GM23338 (cell line): ENCODE measurements at regions not wholly inside any gene's neighbourhood (a gene's known extent, or its start where the extent isn't known, plus 50 kb on each side); places are given as distances from the start of the nearest gene placed in this dataset.

Source experiments
- ATAC-seq: fragments of 200-7000 bp; cut with Tn5 transposase; 3 replicates; pipeline ENCODE4 v1.9.1; 2020
- DNase-seq: peaks from one replicate; pipeline ENCODE4 v3.0.0-alpha.2; 2015; ENCODE audit warnings: low spot score
- H2AFZ ChIP-seq: fragments of 200-600 bp; sonication (generic); 2 replicates; pipeline ENCODE4 v1.8.0; 2016; ENCODE audit warnings: antibody characterized with exemption, mild to moderate bottlenecking, moderate library complexity
- H3F3A ChIP-seq: fragments of 200-600 bp; sonication (generic); replicated peaks from 2 replicates; pipeline ENCODE4 v1.8.0; 2017; ENCODE audit warnings: antibody characterized with exemption, mixed run types, low read depth
- H3K27ac ChIP-seq: fragments of 200-600 bp; sonication (generic); 2 replicates; pipeline ENCODE4 v1.6.1; 2016; ENCODE audit warnings: low read depth
- H3K27me3 ChIP-seq: fragments of 200-600 bp; sonication (generic); 2 replicates; pipeline ENCODE4 v1.8.0; 2016; ENCODE audit warnings: mild to moderate bottlenecking, mixed run types, moderate library complexity; ENCODE audit not compliant: insufficient read depth
- H3K36me3 ChIP-seq: fragments of 200-600 bp; sonication (generic); 2 replicates; pipeline ENCODE4 v1.8.0; 2016; ENCODE audit warnings: mild to moderate bottlenecking; ENCODE audit not compliant: insufficient read depth
- H3K4me1 ChIP-seq: fragments of 200-600 bp; sonication (generic); 2 replicates; pipeline ENCODE4 v1.8.0; 2016; ENCODE audit warnings: mild to moderate bottlenecking, moderate library complexity; ENCODE audit not compliant: insufficient read depth
- H3K4me2 ChIP-seq: fragments of 200-600 bp; sonication (generic); 2 replicates; pipeline ENCODE4 v1.7.1; 2017; ENCODE audit warnings: mixed run types
- H3K4me3 ChIP-seq: fragments of 200-600 bp; sonication (generic); 2 replicates; pipeline ENCODE4 v1.6.1; 2016; ENCODE audit warnings: mixed run types
- H3K79me2 ChIP-seq: fragments of 200-600 bp; sonication (generic); replicated peaks from 2 replicates; pipeline ENCODE4 v1.8.0; 2017; ENCODE audit warnings: mild to moderate bottlenecking; ENCODE audit not compliant: insufficient read depth
- H3K9me2 ChIP-seq: fragments of 200-600 bp; sonication (generic); 2 replicates; pipeline ENCODE4 v1.8.0; 2017; ENCODE audit not compliant: insufficient read depth
- H4K20me1 ChIP-seq: fragments of 200-600 bp; sonication (generic); replicated peaks from 2 replicates; pipeline ENCODE4 v1.8.0; 2017; ENCODE audit warnings: mild to moderate bottlenecking; ENCODE audit not compliant: insufficient read depth
- H3K27ac Mint-ChIP-seq: 2 replicates; pipeline ENCODE4 v1.8.0; 2020; ENCODE audit warnings: inconsistent platforms, mild to moderate bottlenecking, moderate library complexity, mixed read lengths
- H3K27me3 Mint-ChIP-seq: 3 replicates; pipeline ENCODE4 v1.8.0; 2022; ENCODE audit warnings: low read depth, mild to moderate bottlenecking, moderate library complexity, mixed read lengths, inconsistent platforms; ENCODE audit not compliant: insufficient read depth, poor library complexity
- H3K36me3 Mint-ChIP-seq: 3 replicates; pipeline ENCODE4 v1.8.0; 2021; ENCODE audit warnings: low read depth, mild to moderate bottlenecking, inconsistent platforms, moderate library complexity, mixed read lengths
- H3K4me1 Mint-ChIP-seq: 3 replicates; pipeline ENCODE4 v1.8.0; 2020; ENCODE audit warnings: mild to moderate bottlenecking, inconsistent platforms, mixed read lengths
- H3K4me3 Mint-ChIP-seq: 3 replicates; pipeline ENCODE4 v1.8.0; 2021; ENCODE audit warnings: moderate library complexity, mild to moderate bottlenecking, inconsistent platforms, mixed read lengths
- H3K9me3 Mint-ChIP-seq: 3 replicates; pipeline ENCODE4 v1.8.0; 2020; ENCODE audit warnings: moderate library complexity, mild to moderate bottlenecking, inconsistent platforms, mixed read lengths
- CREB1 ChIP-seq: fragments of 250-450 bp; sonication (Bioruptor Pico); IDR thresholded peaks from 2 replicates; pipeline ENCODE4 v1.5.0; 2020; ENCODE audit warnings: low read depth, mild to moderate bottlenecking, moderate library complexity
- EZH2 ChIP-seq: fragments of 200-600 bp; sonication (generic); IDR thresholded peaks from one replicate; pipeline ENCODE4 v1.8.0; 2017; ENCODE audit warnings: antibody characterized with exemption, mild to moderate bottlenecking, low read depth; ENCODE audit not compliant: unreplicated experiment
- JUNB ChIP-seq: IDR thresholded peaks from one replicate; pipeline ENCODE4 v1.6.1; 2016; ENCODE audit warnings: antibody characterized with exemption; ENCODE audit not compliant: unreplicated experiment
- NANOG ChIP-seq: IDR thresholded peaks from 2 replicates; pipeline ENCODE4 v1.6.1; 2016; ENCODE audit warnings: antibody characterized with exemption, borderline replicate concordance
- POLR2AphosphoS5 ChIP-seq: IDR thresholded peaks from 2 replicates; pipeline ENCODE4 v1.6.1; 2016; ENCODE audit warnings: antibody characterized with exemption, low read depth
- STAT1 ChIP-seq: IDR thresholded peaks from one replicate; pipeline ENCODE4 v1.6.1; 2016; ENCODE audit warnings: antibody characterized with exemption; ENCODE audit not compliant: unreplicated experiment
- ZNF114 ChIP-seq: fragments of 250-450 bp; sonication (Bioruptor Pico); IDR thresholded peaks from 2 replicates; pipeline ENCODE4 v1.5.0; 2020; ENCODE audit warnings: mild to moderate bottlenecking, moderate library complexity
- ZNF331 ChIP-seq: fragments of 250-450 bp; sonication (Bioruptor Pico); IDR thresholded peaks from 2 replicates; pipeline ENCODE4 v1.5.0; 2020; ENCODE audit warnings: low read depth, mild to moderate bottlenecking, moderate library complexity
- TF ChIP-seq, protein P1 (sequence below): fragments of 250-450 bp; sonication (Bioruptor Pico); IDR thresholded peaks from 2 replicates; pipeline ENCODE4 v1.5.0; 2020; ENCODE audit warnings: mild to moderate bottlenecking, moderate library complexity
- TF ChIP-seq, protein P2 (sequence below): IDR thresholded peaks from 2 replicates; pipeline ENCODE4 v1.6.1; 2016; ENCODE audit warnings: antibody characterized with exemption
- TF ChIP-seq, protein P3 (sequence below): IDR thresholded peaks from one replicate; pipeline ENCODE4 v1.6.1; 2018; ENCODE audit warnings: antibody characterized with exemption; ENCODE audit not compliant: unreplicated experiment

DNA sequence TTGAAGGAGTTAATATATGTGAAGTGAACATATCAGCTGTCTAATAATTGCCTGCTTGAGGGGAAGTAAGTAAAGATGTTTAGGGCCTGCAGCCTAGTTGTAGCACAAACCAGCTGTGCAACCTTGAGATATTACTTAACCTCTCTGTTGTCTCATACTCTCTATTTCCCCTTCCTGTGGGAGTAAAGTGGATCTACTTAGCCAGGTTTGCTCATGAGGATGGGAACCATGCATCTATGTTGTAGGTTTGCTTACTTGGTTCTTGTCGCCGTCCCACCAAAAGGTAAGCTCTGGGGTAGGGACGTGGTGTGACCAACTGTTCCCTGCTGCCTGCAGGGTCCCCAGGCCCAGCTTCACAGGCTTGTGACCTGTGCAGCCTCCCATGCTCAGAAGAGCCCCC lies 362.7 kb upstream of the SULF2 start:
- Histone ChIP-seq H3K27me3 (no peaks in the 10 kb centered on the region), H3K36me3 (no peaks in the 10 kb centered on the region), H3F3A (no peaks in the 10 kb centered on the region), H3K4me2 (no peak overlapping the region), H3K9me2 (no peaks in the 10 kb centered on the region), H2AFZ (no peak overlapping the region; the same call in 1 of the 2 replicates), H3K4me3 (no peak overlapping the region), H4K20me1 (no peaks in the 10 kb centered on the region), H3K27ac (no peak overlapping the region), H3K4me1 (no peaks in the 10 kb centered on the region; the same call in 1 of the 2 replicates), H3K79me2 (no peaks in the 10 kb centered on the region)
- Mint-ChIP-seq H3K27me3 (peaks cover 7% of the 10 kb centered on the region), H3K4me3 (no peak overlapping the region), H3K4me1 (peaks cover 20% of the 10 kb centered on the region; the same call in 2 of the 3 replicates), H3K9me3 (no peaks in the 10 kb centered on the region), H3K27ac (no peak overlapping the region), H3K36me3 (no peaks in the 10 kb centered on the region)
- no peak for ATAC-seq
- TF ChIP-seq ZNF331 (CRISPR knock-in tag), result no peak
- TF ChIP-seq, protein P1, sequence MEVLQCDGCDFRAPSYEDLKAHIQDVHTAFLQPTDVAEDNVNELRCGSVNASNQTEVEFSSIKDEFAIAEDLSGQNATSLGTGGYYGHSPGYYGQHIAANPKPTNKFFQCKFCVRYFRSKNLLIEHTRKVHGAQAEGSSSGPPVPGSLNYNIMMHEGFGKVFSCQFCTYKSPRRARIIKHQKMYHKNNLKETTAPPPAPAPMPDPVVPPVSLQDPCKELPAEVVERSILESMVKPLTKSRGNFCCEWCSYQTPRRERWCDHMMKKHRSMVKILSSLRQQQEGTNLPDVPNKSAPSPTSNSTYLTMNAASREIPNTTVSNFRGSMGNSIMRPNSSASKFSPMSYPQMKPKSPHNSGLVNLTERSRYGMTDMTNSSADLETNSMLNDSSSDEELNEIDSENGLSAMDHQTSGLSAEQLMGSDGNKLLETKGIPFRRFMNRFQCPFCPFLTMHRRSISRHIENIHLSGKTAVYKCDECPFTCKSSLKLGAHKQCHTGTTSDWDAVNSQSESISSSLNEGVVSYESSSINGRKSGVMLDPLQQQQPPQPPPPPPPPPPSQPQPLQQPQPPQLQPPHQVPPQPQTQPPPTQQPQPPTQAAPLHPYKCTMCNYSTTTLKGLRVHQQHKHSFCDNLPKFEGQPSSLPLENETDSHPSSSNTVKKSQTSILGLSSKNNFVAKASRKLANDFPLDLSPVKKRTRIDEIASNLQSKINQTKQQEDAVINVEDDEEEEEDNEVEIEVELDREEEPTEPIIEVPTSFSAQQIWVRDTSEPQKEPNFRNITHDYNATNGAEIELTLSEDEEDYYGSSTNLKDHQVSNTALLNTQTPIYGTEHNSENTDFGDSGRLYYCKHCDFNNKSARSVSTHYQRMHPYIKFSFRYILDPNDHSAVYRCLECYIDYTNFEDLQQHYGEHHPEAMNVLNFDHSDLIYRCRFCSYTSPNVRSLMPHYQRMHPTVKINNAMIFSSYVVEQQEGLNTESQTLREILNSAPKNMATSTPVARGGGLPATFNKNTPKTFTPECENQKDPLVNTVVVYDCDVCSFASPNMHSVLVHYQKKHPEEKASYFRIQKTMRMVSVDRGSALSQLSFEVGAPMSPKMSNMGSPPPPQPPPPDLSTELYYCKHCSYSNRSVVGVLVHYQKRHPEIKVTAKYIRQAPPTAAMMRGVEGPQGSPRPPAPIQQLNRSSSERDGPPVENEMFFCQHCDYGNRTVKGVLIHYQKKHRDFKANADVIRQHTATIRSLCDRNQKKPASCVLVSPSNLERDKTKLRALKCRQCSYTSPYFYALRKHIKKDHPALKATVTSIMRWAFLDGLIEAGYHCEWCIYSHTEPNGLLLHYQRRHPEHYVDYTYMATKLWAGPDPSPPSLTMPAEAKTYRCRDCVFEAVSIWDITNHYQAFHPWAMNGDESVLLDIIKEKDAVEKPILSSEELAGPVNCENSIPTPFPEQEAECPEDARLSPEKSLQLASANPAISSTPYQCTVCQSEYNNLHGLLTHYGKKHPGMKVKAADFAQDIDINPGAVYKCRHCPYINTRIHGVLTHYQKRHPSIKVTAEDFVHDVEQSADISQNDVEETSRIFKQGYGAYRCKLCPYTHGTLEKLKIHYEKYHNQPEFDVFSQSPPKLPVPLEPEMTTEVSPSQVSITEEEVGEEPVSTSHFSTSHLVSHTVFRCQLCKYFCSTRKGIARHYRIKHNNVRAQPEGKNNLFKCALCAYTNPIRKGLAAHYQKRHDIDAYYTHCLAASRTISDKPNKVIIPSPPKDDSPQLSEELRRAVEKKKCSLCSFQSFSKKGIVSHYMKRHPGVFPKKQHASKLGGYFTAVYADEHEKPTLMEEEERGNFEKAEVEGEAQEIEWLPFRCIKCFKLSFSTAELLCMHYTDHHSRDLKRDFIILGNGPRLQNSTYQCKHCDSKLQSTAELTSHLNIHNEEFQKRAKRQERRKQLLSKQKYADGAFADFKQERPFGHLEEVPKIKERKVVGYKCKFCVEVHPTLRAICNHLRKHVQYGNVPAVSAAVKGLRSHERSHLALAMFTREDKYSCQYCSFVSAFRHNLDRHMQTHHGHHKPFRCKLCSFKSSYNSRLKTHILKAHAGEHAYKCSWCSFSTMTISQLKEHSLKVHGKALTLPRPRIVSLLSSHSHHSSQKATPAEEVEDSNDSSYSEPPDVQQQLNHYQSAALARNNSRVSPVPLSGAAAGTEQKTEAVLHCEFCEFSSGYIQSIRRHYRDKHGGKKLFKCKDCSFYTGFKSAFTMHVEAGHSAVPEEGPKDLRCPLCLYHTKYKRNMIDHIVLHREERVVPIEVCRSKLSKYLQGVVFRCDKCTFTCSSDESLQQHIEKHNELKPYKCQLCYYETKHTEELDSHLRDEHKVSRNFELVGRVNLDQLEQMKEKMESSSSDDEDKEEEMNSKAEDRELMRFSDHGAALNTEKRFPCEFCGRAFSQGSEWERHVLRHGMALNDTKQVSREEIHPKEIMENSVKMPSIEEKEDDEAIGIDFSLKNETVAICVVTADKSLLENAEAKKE (CRISPR knock-in tag), result no peak
- TF ChIP-seq JUNB, result no peak
- no peak for TF ChIP-seq STAT1
- no peak for TF ChIP-seq ZNF114 (CRISPR knock-in tag)
- no peak for TF ChIP-seq POLR2AphosphoS5
- DNase-seq, result no peak

DNA sequence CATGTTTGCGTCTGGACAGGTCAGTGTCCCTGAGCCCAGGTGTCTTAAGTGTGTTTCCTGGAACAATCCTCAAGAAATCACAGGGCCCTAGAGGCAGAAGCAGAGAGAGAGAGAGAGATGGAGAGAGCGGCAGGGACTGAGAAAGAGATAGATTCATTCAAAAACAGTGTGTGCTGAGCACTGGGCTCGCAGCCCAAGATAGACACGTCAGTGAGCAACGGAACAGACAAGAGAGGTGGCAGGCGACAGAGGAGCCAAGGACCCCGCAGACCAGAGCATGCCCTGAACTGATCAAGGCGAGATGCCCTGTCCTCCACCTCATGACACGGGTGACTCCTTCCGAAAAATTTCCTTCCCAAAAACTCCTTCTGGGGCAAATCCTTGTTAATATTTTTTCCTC lies 362.0 kb upstream of the SULF2 start:
- DNase-seq, result no peak
- Histone ChIP-seq H4K20me1 (no peaks in the 10 kb centered on the region), H3K9me2 (no peaks in the 10 kb centered on the region), H3K4me2 (no peak overlapping the region), H3K36me3 (no peaks in the 10 kb centered on the region), H3K27ac (no peak overlapping the region), H3K27me3 (no peaks in the 10 kb centered on the region), H3K79me2 (no peaks in the 10 kb centered on the region), H3K4me3 (no peak overlapping the region), H3F3A (no peaks in the 10 kb centered on the region), H3K4me1 (no peaks in the 10 kb centered on the region; the same call in 1 of the 2 replicates), H2AFZ (peak overlapping the region; percentile 76; the same call in 1 of the 2 replicates)
- Mint-ChIP-seq H3K9me3 (no peaks in the 10 kb centered on the region), H3K27ac (no peak overlapping the region), H3K4me1 (peaks cover 20% of the 10 kb centered on the region; the same call in 2 of the 3 replicates), H3K27me3 (peaks cover 7% of the 10 kb centered on the region), H3K4me3 (no peak overlapping the region), H3K36me3 (no peaks in the 10 kb centered on the region)
- no peak; the same call in 2 of the 3 replicates for ATAC-seq
- TF ChIP-seq EZH2 (no peak), STAT1 (no peak), ZNF114 (CRISPR knock-in tag) (no peak), JUNB (no peak), ZNF331 (CRISPR knock-in tag) (no peak), NANOG (no peak), CREB1 (CRISPR knock-in tag) (no peak), POLR2AphosphoS5 (no peak)
- TF ChIP-seq, protein P2, sequence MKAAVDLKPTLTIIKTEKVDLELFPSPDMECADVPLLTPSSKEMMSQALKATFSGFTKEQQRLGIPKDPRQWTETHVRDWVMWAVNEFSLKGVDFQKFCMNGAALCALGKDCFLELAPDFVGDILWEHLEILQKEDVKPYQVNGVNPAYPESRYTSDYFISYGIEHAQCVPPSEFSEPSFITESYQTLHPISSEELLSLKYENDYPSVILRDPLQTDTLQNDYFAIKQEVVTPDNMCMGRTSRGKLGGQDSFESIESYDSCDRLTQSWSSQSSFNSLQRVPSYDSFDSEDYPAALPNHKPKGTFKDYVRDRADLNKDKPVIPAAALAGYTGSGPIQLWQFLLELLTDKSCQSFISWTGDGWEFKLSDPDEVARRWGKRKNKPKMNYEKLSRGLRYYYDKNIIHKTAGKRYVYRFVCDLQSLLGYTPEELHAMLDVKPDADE, result no peak
- TF ChIP-seq, protein P3, sequence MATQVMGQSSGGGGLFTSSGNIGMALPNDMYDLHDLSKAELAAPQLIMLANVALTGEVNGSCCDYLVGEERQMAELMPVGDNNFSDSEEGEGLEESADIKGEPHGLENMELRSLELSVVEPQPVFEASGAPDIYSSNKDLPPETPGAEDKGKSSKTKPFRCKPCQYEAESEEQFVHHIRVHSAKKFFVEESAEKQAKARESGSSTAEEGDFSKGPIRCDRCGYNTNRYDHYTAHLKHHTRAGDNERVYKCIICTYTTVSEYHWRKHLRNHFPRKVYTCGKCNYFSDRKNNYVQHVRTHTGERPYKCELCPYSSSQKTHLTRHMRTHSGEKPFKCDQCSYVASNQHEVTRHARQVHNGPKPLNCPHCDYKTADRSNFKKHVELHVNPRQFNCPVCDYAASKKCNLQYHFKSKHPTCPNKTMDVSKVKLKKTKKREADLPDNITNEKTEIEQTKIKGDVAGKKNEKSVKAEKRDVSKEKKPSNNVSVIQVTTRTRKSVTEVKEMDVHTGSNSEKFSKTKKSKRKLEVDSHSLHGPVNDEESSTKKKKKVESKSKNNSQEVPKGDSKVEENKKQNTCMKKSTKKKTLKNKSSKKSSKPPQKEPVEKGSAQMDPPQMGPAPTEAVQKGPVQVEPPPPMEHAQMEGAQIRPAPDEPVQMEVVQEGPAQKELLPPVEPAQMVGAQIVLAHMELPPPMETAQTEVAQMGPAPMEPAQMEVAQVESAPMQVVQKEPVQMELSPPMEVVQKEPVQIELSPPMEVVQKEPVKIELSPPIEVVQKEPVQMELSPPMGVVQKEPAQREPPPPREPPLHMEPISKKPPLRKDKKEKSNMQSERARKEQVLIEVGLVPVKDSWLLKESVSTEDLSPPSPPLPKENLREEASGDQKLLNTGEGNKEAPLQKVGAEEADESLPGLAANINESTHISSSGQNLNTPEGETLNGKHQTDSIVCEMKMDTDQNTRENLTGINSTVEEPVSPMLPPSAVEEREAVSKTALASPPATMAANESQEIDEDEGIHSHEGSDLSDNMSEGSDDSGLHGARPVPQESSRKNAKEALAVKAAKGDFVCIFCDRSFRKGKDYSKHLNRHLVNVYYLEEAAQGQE, result no peak
